KBM-7 (cell line): ENCODE measurements at regions not wholly inside any gene's neighbourhood (a gene's known extent, or its start where the extent isn't known, plus 50 kb on each side); places are given as distances from the start of the nearest gene placed in this dataset.
A peak's percentile ranks its signal among the peaks of the same experiment; 100 is the strongest.
"Not testable (repeated sequence)": the region's sequence is repeated elsewhere in the genome, so short reads cannot be mapped to it uniquely, and the experiment has no call there.

ENCODE experiments used
- DNase-seq: peaks from one replicate; pipeline ENCODE4 v3.0.0-alpha.2; 2015
- in situ Hi-C: fragments of 300-500 bp; cut with MboI; formaldehyde crosslinking; loops from 2 replicates; pipeline ENCODE4 v1.14.3; 2020; ENCODE audit warnings: low sequenced_read_pairs, low pct_unique_long_range_greater_than_20kb, mixed read lengths

GRCh38 chr12:119931402-119931801 is 54.3 kb upstream of the CIT start:
- no peak for DNase-seq
- in situ Hi-C loops = no loop called here

- in situ Hi-C loops = no loop called here
- no peak for DNase-seq
These were observed 55.8 kb upstream of the CIT start for GRCh38 chr12:119932921-119933320.

- peak; percentile 40 for DNase-seq
- in situ Hi-C loops = not testable (repeated sequence)
These were observed 54.3 kb upstream of the BICDL1 start for GRCh38 chr12:119934780-119935179.

GRCh38 chr12:119936705-119937311 is 52.2 kb upstream of the BICDL1 start:
- in situ Hi-C loops = no loop called here
- DNase-seq = no peak

GRCh38 chr12:119938049-119938667 is 50.9 kb upstream of the BICDL1 start:
- in situ Hi-C loops = no loop called here
- DNase-seq = peak; percentile 57
